IMR-90 (cell line): ENCODE measurements at regions not wholly inside any gene's neighbourhood (a gene's known extent, or its start where the extent isn't known, plus 50 kb on each side); places are given as distances from the start of the nearest gene placed in this dataset.

Source experiments
- BHLHE40 ChIP-seq: fragments of 150-350 bp; IDR thresholded peaks from 2 replicates; pipeline ENCODE4 v1.6.1; 2016; ENCODE audit warnings: mild to moderate bottlenecking, low read depth, low read length
- CEBPB ChIP-seq: IDR thresholded peaks from 2 replicates; pipeline ENCODE4 v1.6.1; 2012; ENCODE audit warnings: low read depth, low read length, improper control_type of control experiment
- CTCF ChIP-seq: conservative IDR thresholded peaks from 2 replicates; pipeline ENCODE4 v1.5.1; 2012; ENCODE audit warnings: mild to moderate bottlenecking, low read depth, low read length, improper control_type of control experiment
- ELK1 ChIP-seq: fragments of 150-350 bp; IDR thresholded peaks from 2 replicates; pipeline ENCODE4 v1.6.1; 2016; ENCODE audit warnings: low read depth, mild to moderate bottlenecking, low read length, moderate library complexity, borderline replicate concordance
- MAZ ChIP-seq: IDR thresholded peaks from 2 replicates; pipeline ENCODE4 v1.6.1; 2012; ENCODE audit warnings: low read depth, mild to moderate bottlenecking, low read length, improper control_type of control experiment, moderate library complexity, borderline replicate concordance
- POLR2A ChIP-seq: IDR thresholded peaks from 2 replicates; pipeline ENCODE4 v1.6.1; 2012; ENCODE audit warnings: mild to moderate bottlenecking, low read depth, low read length
- RCOR1 ChIP-seq: IDR thresholded peaks from 2 replicates; pipeline ENCODE4 v1.6.1; 2012; ENCODE audit warnings: mild to moderate bottlenecking, low read length, improper control_type of control experiment; ENCODE audit not compliant: insufficient replicate concordance
- SMC3 ChIP-seq: fragments of 150-350 bp; IDR thresholded peaks from 2 replicates; pipeline ENCODE4 v1.6.1; 2016; ENCODE audit warnings: low read depth, mild to moderate bottlenecking, antibody characterized with exemption, low read length, moderate library complexity

- no peak for TF ChIP-seq SMC3
- TF ChIP-seq MAZ = no peak
- no peak for TF ChIP-seq CTCF
- no peak for TF ChIP-seq POLR2A
- TF ChIP-seq BHLHE40 = no peak
- TF ChIP-seq RCOR1 = no peak
- TF ChIP-seq ELK1 = no peak
- no peak for TF ChIP-seq CEBPB
Observed at GRCh38 chr4:100023800-100024199, 73.7 kb upstream of the H2AZ1 start.
